H1 (cell line): ENCODE measurements at regions not wholly inside any gene's neighbourhood (a gene's known extent, or its start where the extent isn't known, plus 50 kb on each side); places are given as distances from the start of the nearest gene placed in this dataset.
"Not testable (repeated sequence)": the region's sequence is repeated elsewhere in the genome, so short reads cannot be mapped to it uniquely, and the experiment has no call there.

Experiments
- ATF3 ChIP-seq: IDR thresholded peaks from 2 replicates; pipeline ENCODE4 v1.6.1; 2011; ENCODE audit warnings: low read depth, mild to moderate bottlenecking, low read length; ENCODE audit not compliant: insufficient read depth
- CEBPB ChIP-seq: IDR thresholded peaks from 2 replicates; pipeline ENCODE4 v1.6.1; 2012; ENCODE audit warnings: low read depth, low read length
- CTCF ChIP-seq, 3 experiments: IDR thresholded peaks; 1 replicate in 2 of 3; 2 replicates in 1 of 3; pipeline versions ENCODE4 v1.5.1 to v1.6.1; 2011; ENCODE audit warnings: low read length in 3 of 3, mild to moderate bottlenecking in 3 of 3, inconsistent platforms in 2 of 3, low read depth in 1 of 3, moderate library complexity in 1 of 3; ENCODE audit not compliant: insufficient read depth in 1 of 3; ENCODE audit errors: control extremely low read depth in 1 of 3
- POLR2A ChIP-seq, 2 experiments: IDR thresholded peaks; 1 replicate in 1 of 2; 2 replicates in 1 of 2; pipeline ENCODE4 v1.6.1; 2011; ENCODE audit warnings: low read depth in 2 of 2, low read length in 2 of 2, mild to moderate bottlenecking in 2 of 2; ENCODE audit errors: control extremely low read depth in 1 of 2
- POLR2AphosphoS5 ChIP-seq: IDR thresholded peaks from 2 replicates; pipeline ENCODE4 v1.6.1; 2011; ENCODE audit warnings: low read depth, low read length
- SIX5 ChIP-seq: IDR thresholded peaks from 2 replicates; pipeline ENCODE4 v1.6.1; 2011; ENCODE audit warnings: mild to moderate bottlenecking, low read depth, low read length
- ZNF274 ChIP-seq: IDR thresholded peaks from 2 replicates; pipeline ENCODE4 v1.7.0; 2012; ENCODE audit warnings: low read length, borderline replicate concordance; ENCODE audit errors: extremely low read depth
- TF ChIP-seq, protein P1 (sequence below): IDR thresholded peaks from 2 replicates; pipeline ENCODE4 v1.6.1; 2011; ENCODE audit warnings: low read length, improper control_type of control experiment

DNA sequence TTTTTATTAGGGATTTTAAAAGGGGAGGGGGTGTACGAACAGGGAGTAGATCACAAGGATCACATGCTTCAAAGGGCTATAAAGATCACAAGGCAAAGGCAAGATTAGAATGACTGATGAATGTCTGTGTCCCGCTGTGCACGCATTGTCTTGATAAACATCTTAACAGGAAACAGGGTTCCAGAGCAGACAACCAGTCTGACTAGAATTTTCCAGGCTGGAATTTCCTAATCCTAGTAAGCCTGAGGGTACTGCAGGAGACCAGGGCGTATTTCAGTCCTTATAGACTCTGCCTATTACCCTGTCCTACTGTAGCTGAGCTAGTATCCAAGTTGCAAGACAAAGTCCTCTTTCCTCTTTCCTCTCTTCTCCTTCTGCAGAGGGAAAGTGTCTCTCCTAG is 179.0 kb upstream of the MAGEB2 start:
- not testable (repeated sequence) for TF ChIP-seq CTCF (IDR thresholded peaks at IDR 0.05; ENCODE audit: control extremely low read depth in 1 of 3, insufficient read depth in 1 of 3, low read depth in 1 of 3, low read length in 3 of 3); POLR2AphosphoS5; POLR2A (IDR thresholded peaks at IDR 0.05; ENCODE audit: control extremely low read depth in 1 of 2, low read depth in 2 of 2, low read length in 2 of 2); ZNF274; SIX5; ATF3; CEBPB
- TF ChIP-seq, protein P1, sequence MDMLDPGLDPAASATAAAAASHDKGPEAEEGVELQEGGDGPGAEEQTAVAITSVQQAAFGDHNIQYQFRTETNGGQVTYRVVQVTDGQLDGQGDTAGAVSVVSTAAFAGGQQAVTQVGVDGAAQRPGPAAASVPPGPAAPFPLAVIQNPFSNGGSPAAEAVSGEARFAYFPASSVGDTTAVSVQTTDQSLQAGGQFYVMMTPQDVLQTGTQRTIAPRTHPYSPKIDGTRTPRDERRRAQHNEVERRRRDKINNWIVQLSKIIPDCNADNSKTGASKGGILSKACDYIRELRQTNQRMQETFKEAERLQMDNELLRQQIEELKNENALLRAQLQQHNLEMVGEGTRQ = not testable (repeated sequence)
